Retinal pigment epithelial cell (primary cell): ENCODE measurements at regions not wholly inside any gene's neighbourhood (a gene's known extent, or its start where the extent isn't known, plus 50 kb on each side); places are given as distances from the start of the nearest gene placed in this dataset.

Source experiments
- DNase-seq: peaks from one replicate; pipeline ENCODE4 v3.0.0-alpha.2; 2010; ENCODE audit warnings: low read depth
- H3K4me3 ChIP-seq: 2 replicates; pipeline ENCODE4 v1.5.1; 2011; ENCODE audit warnings: mild to moderate bottlenecking, low read length, control low read depth, moderate library complexity
- CTCF ChIP-seq: conservative IDR thresholded peaks from 2 replicates; pipeline ENCODE4 v1.5.1; 2011; ENCODE audit warnings: low read depth, low read length, control low read depth, inconsistent platforms

- TF ChIP-seq CTCF: no peak
- H3K4me3 ChIP-seq: no peak overlapping the region
- no peak for DNase-seq
Observed at GRCh38 chr1:164337394-164337793, 221.6 kb upstream of the PBX1 start.

GRCh38 chr1:164337885-164338284 lies 221.1 kb upstream of the PBX1 start:
- H3K4me3 ChIP-seq: no peak overlapping the region
- no peak for DNase-seq

GRCh38 chr1:164343189-164343588 lies 215.8 kb upstream of the PBX1 start:
- TF ChIP-seq CTCF: no peak
- DNase-seq: no peak
- no peak overlapping the region for H3K4me3 ChIP-seq

More at GRCh38 chr1:164337885-164338284, 221.1 kb upstream of the PBX1 start:
- TF ChIP-seq CTCF: no peak

GRCh38 chr1:164347980-164348379 lies 211.0 kb upstream of the PBX1 start:
- no peak for TF ChIP-seq CTCF
- no peak for DNase-seq
- no peak overlapping the region for H3K4me3 ChIP-seq

GRCh38 chr1:164356511-164356910 lies 202.5 kb upstream of the PBX1 start:
- H3K4me3 ChIP-seq: no peak overlapping the region
- DNase-seq: no peak
- TF ChIP-seq CTCF: no peak

GRCh38 chr1:164360265-164360664 lies 198.7 kb upstream of the PBX1 start:
- H3K4me3 ChIP-seq: no peak overlapping the region
- TF ChIP-seq CTCF: no peak
- DNase-seq: no peak

GRCh38 chr1:164361927-164362326 lies 197.1 kb upstream of the PBX1 start:
- DNase-seq: no peak
- H3K4me3 ChIP-seq: no peak overlapping the region
- no peak for TF ChIP-seq CTCF
